ENCODE measurements at regions not wholly inside any gene's neighbourhood (a gene's known extent, or its start where the extent isn't known, plus 50 kb on each side); places are given as distances from the start of the nearest gene placed in this dataset.

DNA sequence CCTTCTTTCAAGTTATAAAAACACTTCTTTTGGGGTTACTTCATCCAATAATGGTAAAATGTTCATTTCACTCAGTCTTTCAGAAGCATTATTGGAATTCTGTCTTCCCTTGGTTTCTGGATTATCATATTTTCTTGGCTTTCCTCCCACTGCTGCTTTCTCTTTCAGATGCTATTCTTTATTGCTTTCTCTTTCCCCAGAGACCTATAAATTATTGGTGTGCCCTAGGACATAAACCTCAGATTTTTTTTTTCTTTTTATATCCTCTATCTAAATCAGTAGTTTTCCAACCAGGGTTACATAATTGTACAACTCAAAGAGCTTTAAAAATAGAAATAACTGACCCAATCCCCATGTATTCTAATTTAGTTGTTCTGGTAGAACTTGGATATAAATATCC, 1005.5 kb downstream of the ARAP2 start:
- TF ChIP-seq, protein P1, sequence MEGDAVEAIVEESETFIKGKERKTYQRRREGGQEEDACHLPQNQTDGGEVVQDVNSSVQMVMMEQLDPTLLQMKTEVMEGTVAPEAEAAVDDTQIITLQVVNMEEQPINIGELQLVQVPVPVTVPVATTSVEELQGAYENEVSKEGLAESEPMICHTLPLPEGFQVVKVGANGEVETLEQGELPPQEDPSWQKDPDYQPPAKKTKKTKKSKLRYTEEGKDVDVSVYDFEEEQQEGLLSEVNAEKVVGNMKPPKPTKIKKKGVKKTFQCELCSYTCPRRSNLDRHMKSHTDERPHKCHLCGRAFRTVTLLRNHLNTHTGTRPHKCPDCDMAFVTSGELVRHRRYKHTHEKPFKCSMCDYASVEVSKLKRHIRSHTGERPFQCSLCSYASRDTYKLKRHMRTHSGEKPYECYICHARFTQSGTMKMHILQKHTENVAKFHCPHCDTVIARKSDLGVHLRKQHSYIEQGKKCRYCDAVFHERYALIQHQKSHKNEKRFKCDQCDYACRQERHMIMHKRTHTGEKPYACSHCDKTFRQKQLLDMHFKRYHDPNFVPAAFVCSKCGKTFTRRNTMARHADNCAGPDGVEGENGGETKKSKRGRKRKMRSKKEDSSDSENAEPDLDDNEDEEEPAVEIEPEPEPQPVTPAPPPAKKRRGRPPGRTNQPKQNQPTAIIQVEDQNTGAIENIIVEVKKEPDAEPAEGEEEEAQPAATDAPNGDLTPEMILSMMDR (conservative IDR thresholded peaks at IDR 0.05; ENCODE audit: low read depth, low read length), result no peak
- no peak for TF ChIP-seq EZH2 (IDR thresholded peaks at IDR 0.05; ENCODE audit: borderline replicate concordance, low read depth, low read length, poor library complexity, severe bottlenecking)
